ENCODE measurements at regions not wholly inside any gene's neighbourhood (a gene's known extent, or its start where the extent isn't known, plus 50 kb on each side); places are given as distances from the start of the nearest gene placed in this dataset.

GRCh38 chr2:220075835-220076234, 448.4 kb downstream of the SLC4A3 start:
- TF ChIP-seq, protein P1, sequence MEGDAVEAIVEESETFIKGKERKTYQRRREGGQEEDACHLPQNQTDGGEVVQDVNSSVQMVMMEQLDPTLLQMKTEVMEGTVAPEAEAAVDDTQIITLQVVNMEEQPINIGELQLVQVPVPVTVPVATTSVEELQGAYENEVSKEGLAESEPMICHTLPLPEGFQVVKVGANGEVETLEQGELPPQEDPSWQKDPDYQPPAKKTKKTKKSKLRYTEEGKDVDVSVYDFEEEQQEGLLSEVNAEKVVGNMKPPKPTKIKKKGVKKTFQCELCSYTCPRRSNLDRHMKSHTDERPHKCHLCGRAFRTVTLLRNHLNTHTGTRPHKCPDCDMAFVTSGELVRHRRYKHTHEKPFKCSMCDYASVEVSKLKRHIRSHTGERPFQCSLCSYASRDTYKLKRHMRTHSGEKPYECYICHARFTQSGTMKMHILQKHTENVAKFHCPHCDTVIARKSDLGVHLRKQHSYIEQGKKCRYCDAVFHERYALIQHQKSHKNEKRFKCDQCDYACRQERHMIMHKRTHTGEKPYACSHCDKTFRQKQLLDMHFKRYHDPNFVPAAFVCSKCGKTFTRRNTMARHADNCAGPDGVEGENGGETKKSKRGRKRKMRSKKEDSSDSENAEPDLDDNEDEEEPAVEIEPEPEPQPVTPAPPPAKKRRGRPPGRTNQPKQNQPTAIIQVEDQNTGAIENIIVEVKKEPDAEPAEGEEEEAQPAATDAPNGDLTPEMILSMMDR (IDR thresholded peaks at IDR 0.05; ENCODE audit: poor library complexity): no peak
- TF ChIP-seq EZH2 (IDR thresholded peaks at IDR 0.05; ENCODE audit: borderline replicate concordance) (no peak), EZH2phosphoT487 (IDR thresholded peaks at IDR 0.05; ENCODE audit: low read depth, severe bottlenecking, unreplicated experiment) (no peak)
- Histone ChIP-seq H2AFZ (no peak overlapping the region), H3K9me2 (replicated peaks; ENCODE audit: insufficient read depth) (no peaks in the 10 kb centered on the region), H3K4me2 (no peak overlapping the region), H3K27me3 (no peaks in the 10 kb centered on the region), H4K20me1 (ENCODE audit: insufficient read depth, poor library complexity, severe bottlenecking) (no peaks in the 10 kb centered on the region), H3K4me1 (ENCODE audit: insufficient read depth) (peaks cover 5% of the 10 kb centered on the region), H3K9me3 (ENCODE audit: low read depth) (no peaks in the 10 kb centered on the region), H3K27ac (no peak overlapping the region), H3K36me3 (replicated peaks; ENCODE audit: insufficient read depth, low read depth) (no peaks in the 10 kb centered on the region), H3K79me2 (no peaks in the 10 kb centered on the region), H3K4me3 (no peak overlapping the region)
- DNase-seq (ENCODE audit: low spot score): no peak
- 74% methylated on average over 1 of the region's 1 CpG for WGBS (ENCODE audit: low lambda C conversion rate, missing lambda C conversion rate)

DNA sequence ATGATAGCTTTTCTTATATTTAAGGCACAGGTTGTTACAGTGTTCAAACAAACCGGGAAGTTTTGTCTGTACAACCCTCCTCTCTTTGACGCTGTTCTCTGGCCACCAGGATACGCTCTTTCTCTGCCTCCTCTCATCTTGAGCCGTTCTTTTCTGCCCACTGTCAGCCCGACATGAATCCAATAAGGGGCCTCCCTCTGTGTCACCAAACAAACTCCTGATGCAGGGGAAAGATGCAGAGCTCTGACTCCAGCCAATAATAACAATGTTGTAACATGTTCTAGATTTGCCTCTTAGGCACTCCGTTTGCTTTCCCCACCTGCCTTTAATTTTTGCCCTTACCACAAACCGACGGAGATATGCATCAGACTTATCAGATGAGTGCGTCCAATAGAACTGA, 449.3 kb downstream of the SLC4A3 start:
- Histone ChIP-seq H3K9me2 (replicated peaks; ENCODE audit: insufficient read depth) (no peaks in the 10 kb centered on the region), H3K27me3 (no peaks in the 10 kb centered on the region), H3K36me3 (replicated peaks; ENCODE audit: insufficient read depth, low read depth) (no peaks in the 10 kb centered on the region), H3K4me2 (peak overlapping the region; percentile 10), H4K20me1 (ENCODE audit: insufficient read depth, poor library complexity, severe bottlenecking) (no peaks in the 10 kb centered on the region), H3K27ac (peak overlapping the region; percentile 10), H3K79me2 (no peaks in the 10 kb centered on the region), H3K9me3 (ENCODE audit: low read depth) (no peaks in the 10 kb centered on the region), H2AFZ (no peak overlapping the region), H3K4me3 (no peak overlapping the region), H3K4me1 (ENCODE audit: insufficient read depth) (peaks cover 5% of the 10 kb centered on the region)
- DNase-seq (ENCODE audit: low spot score): peak; percentile 48
- WGBS (ENCODE audit: low lambda C conversion rate, missing lambda C conversion rate): 18% methylated on average over 9 of the region's 9 CpGs
- TF ChIP-seq, protein P1 (IDR thresholded peaks at IDR 0.05; ENCODE audit: poor library complexity): peak; percentile 49
- no peak for TF ChIP-seq EZH2 (IDR thresholded peaks at IDR 0.05; ENCODE audit: borderline replicate concordance)

DNA sequence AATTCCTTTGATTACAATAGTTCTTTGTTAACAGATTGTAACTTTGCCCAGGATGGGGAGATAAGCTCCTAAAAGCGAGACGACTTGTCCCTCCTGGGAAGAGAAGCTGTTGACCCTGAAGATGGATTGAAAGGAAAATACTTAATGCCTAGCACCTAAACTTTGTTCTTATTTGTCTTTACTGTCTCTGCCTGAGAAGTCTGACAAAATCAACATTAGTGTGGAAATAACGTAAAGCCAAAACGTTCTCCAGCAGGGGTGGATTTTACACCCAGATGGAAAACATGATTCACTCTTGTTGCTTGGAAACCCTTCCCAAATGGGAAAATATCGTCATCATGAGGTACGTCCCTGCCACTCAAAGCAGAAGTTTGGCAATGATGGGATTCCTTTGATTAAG, 450.1 kb downstream of the SLC4A3 start:
- no peak overlapping the region for H3K4me3 ChIP-seq
- no peaks in the 10 kb centered on the region for H3K79me2 ChIP-seq
- 20% methylated on average over 6 of the region's 6 CpGs for WGBS (ENCODE audit: low lambda C conversion rate, missing lambda C conversion rate)
- no peak overlapping the region for H2AFZ ChIP-seq
- H4K20me1 ChIP-seq (ENCODE audit: insufficient read depth, poor library complexity, severe bottlenecking): no peaks in the 10 kb centered on the region
- peaks cover 4% of the 10 kb centered on the region for H3K27me3 ChIP-seq
- H3K4me1 ChIP-seq (ENCODE audit: insufficient read depth): peaks cover 5% of the 10 kb centered on the region
- no peaks in the 10 kb centered on the region for H3K9me3 ChIP-seq (ENCODE audit: low read depth)
- no peaks in the 10 kb centered on the region for H3K36me3 ChIP-seq (replicated peaks; ENCODE audit: insufficient read depth, low read depth)
- H3K9me2 ChIP-seq (replicated peaks; ENCODE audit: insufficient read depth): no peaks in the 10 kb centered on the region
- H3K27ac ChIP-seq: peak overlapping the region; percentile 10
- DNase-seq (ENCODE audit: low spot score): peak; percentile 26
- no peak for TF ChIP-seq EZH2 (IDR thresholded peaks at IDR 0.05; ENCODE audit: borderline replicate concordance)
- no peak for TF ChIP-seq EZH2phosphoT487 (IDR thresholded peaks at IDR 0.05; ENCODE audit: low read depth, severe bottlenecking, unreplicated experiment)
- TF ChIP-seq, protein P1 (IDR thresholded peaks at IDR 0.05; ENCODE audit: poor library complexity): no peak
- peak overlapping the region; percentile 10 for H3K4me2 ChIP-seq

- Histone ChIP-seq H3K4me1 (ENCODE audit: insufficient read depth) (peaks cover 5% of the 10 kb centered on the region), H3K36me3 (replicated peaks; ENCODE audit: insufficient read depth, low read depth) (no peaks in the 10 kb centered on the region), H2AFZ (no peak overlapping the region), H3K27ac (no peak overlapping the region), H4K20me1 (ENCODE audit: insufficient read depth, poor library complexity, severe bottlenecking) (no peaks in the 10 kb centered on the region), H3K4me3 (no peak overlapping the region), H3K79me2 (no peaks in the 10 kb centered on the region), H3K9me2 (replicated peaks; ENCODE audit: insufficient read depth) (no peaks in the 10 kb centered on the region), H3K9me3 (ENCODE audit: low read depth) (no peaks in the 10 kb centered on the region), H3K27me3 (peaks cover 6% of the 10 kb centered on the region), H3K4me2 (no peak overlapping the region)
- 94% methylated on average over 2 of the region's 2 CpGs for whole genome bisulfite sequencing (ENCODE audit: low lambda C conversion rate, missing lambda C conversion rate)
- DNase-seq (ENCODE audit: low spot score): no peak
- no peak for TF ChIP-seq EZH2 (IDR thresholded peaks at IDR 0.05; ENCODE audit: borderline replicate concordance)
- TF ChIP-seq, protein P1 (IDR thresholded peaks at IDR 0.05; ENCODE audit: poor library complexity): no peak
Measured at GRCh38 chr2:220078439-220078838, 451.0 kb downstream of the SLC4A3 start.

Measured in hepatocyte (in vitro differentiated cells).